GM19043 (cell line): ENCODE measurements at regions not wholly inside any gene's neighbourhood (a gene's known extent, or its start where the extent isn't known, plus 50 kb on each side); places are given as distances from the start of the nearest gene placed in this dataset.

Experiments
- ATAC-seq: cut with Tn5 transposase; IDR thresholded peaks from one replicate; pipeline ENCODE4 v1.9.1; 2021; ENCODE audit warnings: low read depth; ENCODE audit not compliant: unreplicated experiment

GRCh38 chr9:660227-660626, 181.3 kb upstream of the DMRT1 start:
- no peak for ATAC-seq

- no peak for ATAC-seq
These were observed 178.0 kb upstream of the DMRT1 start for GRCh38 chr9:663541-663940.

GRCh38 chr9:665296-665695, 176.2 kb upstream of the DMRT1 start:
- ATAC-seq: no peak

GRCh38 chr9:671997-672396, 169.5 kb upstream of the DMRT1 start:
- no peak for ATAC-seq

GRCh38 chr9:672851-673250, 168.6 kb upstream of the DMRT1 start:
- ATAC-seq: no peak

GRCh38 chr9:673264-673965, 168.1 kb upstream of the DMRT1 start:
- ATAC-seq: no peak

GRCh38 chr9:673966-674526, 167.5 kb upstream of the DMRT1 start:
- no peak for ATAC-seq

- no peak for ATAC-seq
These were observed 165.7 kb upstream of the DMRT1 start for GRCh38 chr9:675697-676370.

GRCh38 chr9:676780-677438, 164.6 kb upstream of the DMRT1 start:
- no peak for ATAC-seq

- ATAC-seq: no peak
These were observed 163.9 kb upstream of the DMRT1 start for GRCh38 chr9:677461-678097.

GRCh38 chr9:678897-679296, 162.6 kb upstream of the DMRT1 start:
- ATAC-seq: no peak

- ATAC-seq: no peak
These were observed 162.0 kb upstream of the DMRT1 start for GRCh38 chr9:679462-679861.

GRCh38 chr9:680106-680505, 161.4 kb upstream of the DMRT1 start:
- ATAC-seq: no peak

GRCh38 chr9:682633-683508, 158.6 kb upstream of the DMRT1 start:
- no peak for ATAC-seq

- no peak for ATAC-seq
These were observed 157.9 kb upstream of the DMRT1 start for GRCh38 chr9:683509-684021.

- no peak for ATAC-seq
These were observed 157.2 kb upstream of the DMRT1 start for GRCh38 chr9:684054-684890.

GRCh38 chr9:684941-685340, 156.6 kb upstream of the DMRT1 start:
- no peak for ATAC-seq

- no peak for ATAC-seq
These were observed 155.1 kb upstream of the DMRT1 start for GRCh38 chr9:686321-686813.
